ENCODE measurements at regions not wholly inside any gene's neighbourhood (a gene's known extent, or its start where the extent isn't known, plus 50 kb on each side); places are given as distances from the start of the nearest gene placed in this dataset.

GRCh38 chr14:104333646-104334423 is 195.4 kb downstream of the KIF26A start:
- TF ChIP-seq EZH2 (IDR thresholded peaks at IDR 0.05; ENCODE audit: low read length, missing control alignments) = no peak
- TF ChIP-seq CTCF (conservative IDR thresholded peaks at IDR 0.05 in 1 of 2, IDR thresholded peaks at IDR 0.05 in 1 of 2; ENCODE audit: low read depth in 1 of 2, low read length in 2 of 2) = no peak
- Histone ChIP-seq H3K79me2 (ENCODE audit: control insufficient read depth, insufficient read depth, low read length) (no peaks in the 10 kb centered on the region), H2AFZ (ENCODE audit: low read length) (no peak overlapping the region), H3K4me2 (ENCODE audit: extremely low read depth, insufficient read depth, low read length) (no peak overlapping the region), H3K27ac (ENCODE audit: insufficient read depth, low read length) (no peak overlapping the region), H4K20me1 (ENCODE audit: control insufficient read depth, extremely low read depth, insufficient read depth, low read length) (no peaks in the 10 kb centered on the region), H3K4me1 (ENCODE audit: control insufficient read depth, extremely low read depth, insufficient read depth, low read length) (no peaks in the 10 kb centered on the region), H3K4me3 (replicated peaks in 1 of 4; ENCODE audit: control extremely low read depth in 1 of 4, insufficient read depth in 1 of 4, low read depth in 3 of 4, low read length in 4 of 4) (no peak overlapping the region), H3K9ac (ENCODE audit: insufficient read depth, low read length) (no peak overlapping the region), H3K27me3 (ENCODE audit: control insufficient read depth, insufficient read depth, low read length) (no peaks in the 10 kb centered on the region), H3K9me3 (ENCODE audit: control insufficient read depth, insufficient read depth, low read depth, low read length) (no peaks in the 10 kb centered on the region), H3K36me3 (ENCODE audit: control insufficient read depth, insufficient read depth, low read length) (no peaks in the 10 kb centered on the region)
- no peak for DNase-seq (ENCODE audit: low read depth in 2 of 2)

- no peak overlapping the region for H3K9ac ChIP-seq (ENCODE audit: insufficient read depth, low read length)
- no peak for DNase-seq (ENCODE audit: low read depth in 2 of 2)
Observed at GRCh38 chr14:104334424-104335161, 196.2 kb downstream of the KIF26A start.

More at GRCh38 chr14:104334424-104335161, 196.2 kb downstream of the KIF26A start:
- no peaks in the 10 kb centered on the region for H3K79me2 ChIP-seq (ENCODE audit: control insufficient read depth, insufficient read depth, low read length)
- no peaks in the 10 kb centered on the region for H3K36me3 ChIP-seq (ENCODE audit: control insufficient read depth, insufficient read depth, low read length)
- H3K9me3 ChIP-seq (ENCODE audit: control insufficient read depth, insufficient read depth, low read depth, low read length) = no peaks in the 10 kb centered on the region
- H3K4me3 ChIP-seq (replicated peaks in 1 of 4; ENCODE audit: control extremely low read depth in 1 of 4, insufficient read depth in 1 of 4, low read depth in 3 of 4, low read length in 4 of 4) = no peak overlapping the region
- H3K27me3 ChIP-seq (ENCODE audit: control insufficient read depth, insufficient read depth, low read length) = no peaks in the 10 kb centered on the region
- H3K4me2 ChIP-seq (ENCODE audit: extremely low read depth, insufficient read depth, low read length) = no peak overlapping the region
- H3K27ac ChIP-seq (ENCODE audit: insufficient read depth, low read length) = no peak overlapping the region
- no peak overlapping the region for H2AFZ ChIP-seq (ENCODE audit: low read length)
- no peaks in the 10 kb centered on the region for H4K20me1 ChIP-seq (ENCODE audit: control insufficient read depth, extremely low read depth, insufficient read depth, low read length)
- H3K4me1 ChIP-seq (ENCODE audit: control insufficient read depth, extremely low read depth, insufficient read depth, low read length) = no peaks in the 10 kb centered on the region
- TF ChIP-seq EZH2 (IDR thresholded peaks at IDR 0.05; ENCODE audit: low read length, missing control alignments) (no peak), CTCF (conservative IDR thresholded peaks at IDR 0.05 in 1 of 2, IDR thresholded peaks at IDR 0.05 in 1 of 2; ENCODE audit: low read depth in 1 of 2, low read length in 2 of 2) (no peak)
